ENCODE measurements at regions not wholly inside any gene's neighbourhood (a gene's known extent, or its start where the extent isn't known, plus 50 kb on each side); places are given as distances from the start of the nearest gene placed in this dataset.

DNA sequence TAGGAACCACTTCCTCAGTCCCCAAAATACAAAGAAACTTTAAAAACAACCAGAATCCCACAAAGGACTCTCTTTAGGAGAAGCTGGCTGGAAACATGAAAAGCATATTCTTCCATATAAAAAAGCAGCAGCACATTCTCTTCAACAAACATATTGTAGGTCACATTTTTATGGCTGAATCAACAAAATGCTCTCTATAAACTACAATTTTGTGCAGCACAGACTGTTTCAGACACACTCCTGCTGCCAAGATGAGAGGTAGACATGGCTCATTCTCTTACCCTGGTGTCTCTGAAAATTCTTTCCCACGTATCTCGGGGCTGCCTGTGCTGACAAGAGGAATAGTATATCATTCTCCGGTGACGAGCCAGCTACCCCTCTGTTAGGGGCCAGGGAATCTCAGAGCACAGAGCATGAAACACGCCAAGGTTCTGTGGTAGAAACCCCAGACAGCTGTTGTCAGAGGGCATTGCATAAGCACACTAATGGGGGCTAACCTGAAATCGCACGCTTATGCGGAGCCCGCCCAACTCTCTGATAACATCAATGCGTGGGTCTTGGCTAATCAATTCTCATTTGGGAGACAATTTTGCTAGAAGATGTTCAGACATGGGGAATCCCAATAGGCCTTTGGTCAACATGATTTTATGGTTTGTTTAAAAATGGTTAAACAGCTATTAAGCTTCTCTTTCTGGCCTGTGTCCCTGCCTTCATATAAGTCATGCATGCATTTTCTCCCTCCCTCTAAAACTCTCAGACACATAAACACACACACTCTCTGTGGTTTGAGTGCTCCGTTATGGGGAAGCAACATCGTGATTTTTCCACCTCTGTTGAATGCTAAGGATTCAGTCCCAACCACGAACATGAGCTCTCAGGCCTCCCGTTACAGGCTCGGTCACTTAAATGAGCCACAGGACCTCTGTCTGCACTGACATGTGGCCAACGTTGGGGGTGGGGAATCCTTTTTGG lies 177.5 kb downstream of the INO80D start:
- H3K4me3 Mint-ChIP-seq (ENCODE audit: unreplicated experiment) = no peak overlapping the region
- Histone ChIP-seq H3K4me1 (no peaks in the 10 kb centered on the region), H3K27me3 (replicated peaks; ENCODE audit: control insufficient read depth, insufficient read depth, low read length) (no peaks in the 10 kb centered on the region), H3K9me3 (no peaks in the 10 kb centered on the region), H3K4me3 (ENCODE audit: low read depth, low read length) (no peak overlapping the region), H3K36me3 (ENCODE audit: control insufficient read depth, insufficient read depth, low read length) (no peaks in the 10 kb centered on the region)
- no peaks in the 10 kb centered on the region for H3K36me3 Mint-ChIP-seq (ENCODE audit: insufficient read depth, unreplicated experiment)
- DNase-seq = no peak
- peaks cover 9% of the 10 kb centered on the region for H3K4me1 Mint-ChIP-seq (ENCODE audit: low read depth, unreplicated experiment)
- H3K27ac Mint-ChIP-seq (ENCODE audit: unreplicated experiment) = no peak overlapping the region
- POLR2A ChIA-PET = no interaction called here
- intact Hi-C loops (cut with micrococcal nuclease; ENCODE audit: unreplicated experiment) = no loop called here
- TF ChIP-seq, protein P1, sequence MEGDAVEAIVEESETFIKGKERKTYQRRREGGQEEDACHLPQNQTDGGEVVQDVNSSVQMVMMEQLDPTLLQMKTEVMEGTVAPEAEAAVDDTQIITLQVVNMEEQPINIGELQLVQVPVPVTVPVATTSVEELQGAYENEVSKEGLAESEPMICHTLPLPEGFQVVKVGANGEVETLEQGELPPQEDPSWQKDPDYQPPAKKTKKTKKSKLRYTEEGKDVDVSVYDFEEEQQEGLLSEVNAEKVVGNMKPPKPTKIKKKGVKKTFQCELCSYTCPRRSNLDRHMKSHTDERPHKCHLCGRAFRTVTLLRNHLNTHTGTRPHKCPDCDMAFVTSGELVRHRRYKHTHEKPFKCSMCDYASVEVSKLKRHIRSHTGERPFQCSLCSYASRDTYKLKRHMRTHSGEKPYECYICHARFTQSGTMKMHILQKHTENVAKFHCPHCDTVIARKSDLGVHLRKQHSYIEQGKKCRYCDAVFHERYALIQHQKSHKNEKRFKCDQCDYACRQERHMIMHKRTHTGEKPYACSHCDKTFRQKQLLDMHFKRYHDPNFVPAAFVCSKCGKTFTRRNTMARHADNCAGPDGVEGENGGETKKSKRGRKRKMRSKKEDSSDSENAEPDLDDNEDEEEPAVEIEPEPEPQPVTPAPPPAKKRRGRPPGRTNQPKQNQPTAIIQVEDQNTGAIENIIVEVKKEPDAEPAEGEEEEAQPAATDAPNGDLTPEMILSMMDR (IDR thresholded peaks at IDR 0.05; ENCODE audit: insufficient read depth in 1 of 2, low read depth in 1 of 2, low read length in 1 of 2, severe bottlenecking in 1 of 2, unreplicated experiment in 1 of 2) = no peak
- no peaks in the 10 kb centered on the region for H3K9me3 Mint-ChIP-seq (ENCODE audit: unreplicated experiment)
- no peaks in the 10 kb centered on the region for H3K27me3 Mint-ChIP-seq (ENCODE audit: insufficient read depth, unreplicated experiment)
- CTCF ChIA-PET = interaction anchor here (2.1 kb wide), 1 partner anchor 18 kb away, joined by 6 read pairs; no protein-coding TSS in a partner anchor
- no TSS peak for BruUV-seq (replicated peaks)

DNA sequence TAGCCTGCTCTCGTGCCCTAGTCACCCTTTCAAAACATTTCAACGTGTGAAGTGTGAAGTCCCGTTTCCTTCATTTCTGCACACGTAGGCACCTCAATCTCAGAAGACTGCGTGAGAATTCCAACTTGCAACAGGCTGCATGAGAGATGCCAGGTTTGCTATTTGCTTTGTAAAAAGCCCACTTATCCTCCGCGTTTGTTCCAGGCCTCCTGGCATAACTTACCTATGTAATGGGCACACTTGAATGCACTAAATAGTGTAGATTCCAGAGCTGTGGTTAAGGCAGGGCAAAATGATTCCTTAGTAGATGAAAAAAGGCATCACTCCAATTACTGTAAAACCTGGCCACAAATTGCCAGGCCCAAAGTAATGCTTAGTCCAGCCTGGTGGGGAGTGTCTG lies 179.6 kb downstream of the INO80D start:
- no peaks in the 10 kb centered on the region for H3K36me3 Mint-ChIP-seq (ENCODE audit: insufficient read depth, unreplicated experiment)
- TF ChIP-seq, protein P1 (IDR thresholded peaks at IDR 0.05; ENCODE audit: insufficient read depth in 1 of 2, low read depth in 1 of 2, low read length in 1 of 2, severe bottlenecking in 1 of 2, unreplicated experiment in 1 of 2) = no peak
- POLR2A ChIA-PET = interaction anchor here (0.6 kb wide), 1 partner anchor 958 kb away, joined by 3 read pairs; no protein-coding TSS in a partner anchor
- H3K27ac Mint-ChIP-seq (ENCODE audit: unreplicated experiment) = no peak overlapping the region
- H3K9me3 ChIP-seq = no peaks in the 10 kb centered on the region
- intact Hi-C loops (cut with micrococcal nuclease; ENCODE audit: unreplicated experiment) = no loop called here
- no peaks in the 10 kb centered on the region for H3K27me3 ChIP-seq (replicated peaks; ENCODE audit: control insufficient read depth, insufficient read depth, low read length)
- no peak overlapping the region for H3K4me3 ChIP-seq (ENCODE audit: low read depth, low read length)
- CTCF ChIA-PET = no interaction called here
- H3K4me1 ChIP-seq = peaks cover 18% of the 10 kb centered on the region
- H3K9me3 Mint-ChIP-seq (ENCODE audit: unreplicated experiment) = no peaks in the 10 kb centered on the region
- H3K4me1 Mint-ChIP-seq (ENCODE audit: low read depth, unreplicated experiment) = peaks cover 21% of the 10 kb centered on the region
- no peaks in the 10 kb centered on the region for H3K36me3 ChIP-seq (ENCODE audit: control insufficient read depth, insufficient read depth, low read length)
- H3K27me3 Mint-ChIP-seq (ENCODE audit: insufficient read depth, unreplicated experiment) = no peaks in the 10 kb centered on the region
- no peak for DNase-seq
- no TSS peak for BruUV-seq (replicated peaks)
- H3K4me3 Mint-ChIP-seq (ENCODE audit: unreplicated experiment) = no peak overlapping the region

DNA sequence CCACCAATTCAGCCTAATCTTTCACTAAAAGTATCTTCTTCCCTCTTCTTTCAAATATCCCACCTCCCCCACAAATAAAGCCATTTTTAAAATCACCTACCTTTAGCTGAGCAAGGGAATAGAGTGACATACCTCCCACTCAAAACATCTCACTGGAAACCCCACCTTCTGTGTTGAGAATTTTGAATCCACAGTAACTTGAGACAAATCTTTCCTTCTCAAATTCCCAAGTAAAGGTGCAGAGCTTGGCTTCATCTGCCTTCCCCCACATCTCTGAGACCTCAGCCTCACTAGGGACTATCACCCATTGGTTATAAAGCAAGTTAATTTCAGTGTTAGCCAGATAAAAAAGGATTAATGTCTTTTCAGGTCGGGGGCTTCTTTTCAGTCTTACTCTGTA lies 180.4 kb downstream of the INO80D start:
- POLR2A ChIA-PET = no interaction called here
- peaks cover 21% of the 10 kb centered on the region for H3K4me1 Mint-ChIP-seq (ENCODE audit: low read depth, unreplicated experiment)
- TF ChIP-seq, protein P1 (IDR thresholded peaks at IDR 0.05; ENCODE audit: insufficient read depth in 1 of 2, low read depth in 1 of 2, low read length in 1 of 2, severe bottlenecking in 1 of 2, unreplicated experiment in 1 of 2) = no peak
- no peak overlapping the region for H3K4me3 ChIP-seq (ENCODE audit: low read depth, low read length)
- no peaks in the 10 kb centered on the region for H3K27me3 ChIP-seq (replicated peaks; ENCODE audit: control insufficient read depth, insufficient read depth, low read length)
- H3K4me1 ChIP-seq = peaks cover 22% of the 10 kb centered on the region
- CTCF ChIA-PET = no interaction called here
- no peaks in the 10 kb centered on the region for H3K9me3 Mint-ChIP-seq (ENCODE audit: unreplicated experiment)
- DNase-seq = no peak
- no TSS peak for BruUV-seq (replicated peaks)
- H3K36me3 Mint-ChIP-seq (ENCODE audit: insufficient read depth, unreplicated experiment) = no peaks in the 10 kb centered on the region
- no peaks in the 10 kb centered on the region for H3K27me3 Mint-ChIP-seq (ENCODE audit: insufficient read depth, unreplicated experiment)
- H3K27ac Mint-ChIP-seq (ENCODE audit: unreplicated experiment) = no peak overlapping the region
- no peaks in the 10 kb centered on the region for H3K36me3 ChIP-seq (ENCODE audit: control insufficient read depth, insufficient read depth, low read length)
- H3K4me3 Mint-ChIP-seq (ENCODE audit: unreplicated experiment) = no peak overlapping the region
- intact Hi-C loops (cut with micrococcal nuclease; ENCODE audit: unreplicated experiment) = no loop called here
- H3K9me3 ChIP-seq = no peaks in the 10 kb centered on the region

All from Caco-2 (cell line).